K562 (cell line): ENCODE measurements at regions not wholly inside any gene's neighbourhood (a gene's known extent, or its start where the extent isn't known, plus 50 kb on each side); places are given as distances from the start of the nearest gene placed in this dataset.

Experiments used
- BMI1 ChIP-seq: fragments of 150-350 bp; IDR thresholded peaks from 2 replicates; pipeline ENCODE4 v1.6.1; 2014; ENCODE audit warnings: low read length
- CTCF ChIP-seq, 3 experiments: IDR thresholded peaks in 2 of 3; conservative IDR thresholded peaks in 1 of 3; 2 replicates each; pipeline ENCODE4 v1.5.1; 2011 to 2012; ENCODE audit warnings: low read length in 3 of 3, mild to moderate bottlenecking in 3 of 3, control low read depth in 2 of 3, improper control_type of control experiment in 1 of 3, inconsistent platforms in 1 of 3, low read depth in 1 of 3, mixed read lengths in 1 of 3, moderate library complexity in 1 of 3; ENCODE audit not compliant: insufficient read depth in 2 of 3
- HNRNPLL ChIP-seq: fragments of 200-400 bp; formaldehyde crosslinking; IDR thresholded peaks from 2 replicates; pipeline ENCODE4 v1.6.1; 2017; ENCODE audit warnings: low read length, low read depth, mild to moderate bottlenecking; ENCODE audit not compliant: poor library complexity, severe bottlenecking
- KAT2B ChIP-seq: IDR thresholded peaks from one replicate; pipeline ENCODE4 v1.6.1; 2012; ENCODE audit warnings: low read depth, mild to moderate bottlenecking, control low read depth, inconsistent platforms, low read length, moderate library complexity
- MYC ChIP-seq, 2 experiments: fragments of 250-450 bp in 1 of 2; sonication (Bioruptor Pico) in 1 of 2; IDR thresholded peaks; 2 replicates each; pipeline versions ENCODE4 v1.5.1 to v1.6.1; 2012 to 2021; ENCODE audit warnings: low read depth in 2 of 2, borderline replicate concordance in 1 of 2, improper control_type of control experiment in 1 of 2, low read length in 1 of 2, mild to moderate bottlenecking in 1 of 2, moderate library complexity in 1 of 2
- NFATC3 ChIP-seq: fragments of 450-650 bp; IDR thresholded peaks from 2 replicates; pipeline ENCODE4 v1.6.1; 2017; ENCODE audit warnings: mild to moderate bottlenecking
- TF ChIP-seq, protein P1 (sequence below): sonication (generic); formaldehyde crosslinking; IDR thresholded peaks from 2 replicates; pipeline ENCODE4 v1.8.1; 2023; ENCODE audit warnings: missing genetic modification reagents, mild to moderate bottlenecking, borderline replicate concordance
- TF ChIP-seq, protein P2 (sequence below): fragments of 250-450 bp; sonication (Bioruptor Pico); IDR thresholded peaks from 2 replicates; pipeline ENCODE4 v1.5.1; 2021; ENCODE audit warnings: mild to moderate bottlenecking

DNA sequence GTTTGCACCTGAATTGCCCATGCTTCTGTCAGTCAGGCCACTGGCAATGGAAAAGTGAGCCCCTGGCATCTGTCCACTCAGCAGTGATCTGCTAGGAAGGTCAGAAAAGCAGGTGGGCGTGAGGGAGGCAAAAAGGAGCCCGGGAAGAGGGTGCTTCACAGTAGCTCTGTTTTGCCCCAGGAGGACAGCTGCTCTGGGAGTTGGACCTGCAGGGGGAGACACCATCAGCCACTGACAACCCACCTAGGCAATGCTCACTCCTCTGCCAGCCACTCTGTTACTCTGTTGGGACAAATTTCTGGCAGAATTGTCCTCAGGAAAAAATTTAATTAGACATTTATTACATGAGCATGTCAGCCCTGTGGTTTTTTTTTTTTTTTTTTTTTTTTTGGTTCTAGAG lies 146.4 kb downstream of the LRIG2 start (continued):
- TF ChIP-seq MYC (IDR thresholded peaks at IDR 0.05; ENCODE audit: low read depth, low read length) = no peak
- no peak for TF ChIP-seq MYC (CRISPR knock-in tag; IDR thresholded peaks at IDR 0.05; ENCODE audit: borderline replicate concordance, low read depth)
- no peak for TF ChIP-seq BMI1
- TF ChIP-seq, protein P1, sequence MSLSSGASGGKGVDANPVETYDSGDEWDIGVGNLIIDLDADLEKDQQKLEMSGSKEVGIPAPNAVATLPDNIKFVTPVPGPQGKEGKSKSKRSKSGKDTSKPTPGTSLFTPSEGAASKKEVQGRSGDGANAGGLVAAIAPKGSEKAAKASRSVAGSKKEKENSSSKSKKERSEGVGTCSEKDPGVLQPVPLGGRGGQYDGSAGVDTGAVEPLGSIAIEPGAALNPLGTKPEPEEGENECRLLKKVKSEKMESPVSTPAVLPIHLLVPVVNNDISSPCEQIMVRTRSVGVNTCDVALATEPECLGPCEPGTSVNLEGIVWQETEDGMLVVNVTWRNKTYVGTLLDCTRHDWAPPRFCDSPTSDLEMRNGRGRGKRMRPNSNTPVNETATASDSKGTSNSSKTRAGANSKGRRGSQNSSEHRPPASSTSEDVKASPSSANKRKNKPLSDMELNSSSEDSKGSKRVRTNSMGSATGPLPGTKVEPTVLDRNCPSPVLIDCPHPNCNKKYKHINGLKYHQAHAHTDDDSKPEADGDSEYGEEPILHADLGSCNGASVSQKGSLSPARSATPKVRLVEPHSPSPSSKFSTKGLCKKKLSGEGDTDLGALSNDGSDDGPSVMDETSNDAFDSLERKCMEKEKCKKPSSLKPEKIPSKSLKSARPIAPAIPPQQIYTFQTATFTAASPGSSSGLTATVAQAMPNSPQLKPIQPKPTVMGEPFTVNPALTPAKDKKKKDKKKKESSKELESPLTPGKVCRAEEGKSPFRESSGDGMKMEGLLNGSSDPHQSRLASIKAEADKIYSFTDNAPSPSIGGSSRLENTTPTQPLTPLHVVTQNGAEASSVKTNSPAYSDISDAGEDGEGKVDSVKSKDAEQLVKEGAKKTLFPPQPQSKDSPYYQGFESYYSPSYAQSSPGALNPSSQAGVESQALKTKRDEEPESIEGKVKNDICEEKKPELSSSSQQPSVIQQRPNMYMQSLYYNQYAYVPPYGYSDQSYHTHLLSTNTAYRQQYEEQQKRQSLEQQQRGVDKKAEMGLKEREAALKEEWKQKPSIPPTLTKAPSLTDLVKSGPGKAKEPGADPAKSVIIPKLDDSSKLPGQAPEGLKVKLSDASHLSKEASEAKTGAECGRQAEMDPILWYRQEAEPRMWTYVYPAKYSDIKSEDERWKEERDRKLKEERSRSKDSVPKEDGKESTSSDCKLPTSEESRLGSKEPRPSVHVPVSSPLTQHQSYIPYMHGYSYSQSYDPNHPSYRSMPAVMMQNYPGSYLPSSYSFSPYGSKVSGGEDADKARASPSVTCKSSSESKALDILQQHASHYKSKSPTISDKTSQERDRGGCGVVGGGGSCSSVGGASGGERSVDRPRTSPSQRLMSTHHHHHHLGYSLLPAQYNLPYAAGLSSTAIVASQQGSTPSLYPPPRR = no peak
- peak; percentile 52 to 64 (median 55) for TF ChIP-seq CTCF (IDR thresholded peaks at IDR 0.05 in 2 of 3, conservative IDR thresholded peaks at IDR 0.05 in 1 of 3; ENCODE audit: insufficient read depth in 2 of 3, low read depth in 1 of 3, low read length in 3 of 3)
- TF ChIP-seq, protein P2, sequence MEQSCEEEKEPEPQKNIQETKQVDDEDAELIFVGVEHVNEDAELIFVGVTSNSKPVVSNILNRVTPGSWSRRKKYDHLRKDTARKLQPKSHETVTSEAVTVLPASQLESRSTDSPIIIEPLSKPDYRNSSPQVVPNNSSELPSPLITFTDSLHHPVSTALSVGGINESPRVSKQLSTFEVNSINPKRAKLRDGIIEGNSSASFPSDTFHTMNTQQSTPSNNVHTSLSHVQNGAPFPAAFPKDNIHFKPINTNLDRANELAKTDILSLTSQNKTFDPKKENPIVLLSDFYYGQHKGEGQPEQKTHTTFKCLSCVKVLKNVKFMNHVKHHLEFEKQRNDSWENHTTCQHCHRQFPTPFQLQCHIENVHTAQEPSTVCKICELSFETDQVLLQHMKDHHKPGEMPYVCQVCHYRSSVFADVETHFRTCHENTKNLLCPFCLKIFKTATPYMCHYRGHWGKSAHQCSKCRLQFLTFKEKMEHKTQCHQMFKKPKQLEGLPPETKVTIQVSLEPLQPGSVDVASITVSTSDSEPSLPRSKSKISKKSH (CRISPR knock-in tag) = no peak
- TF ChIP-seq HNRNPLL = no peak
- TF ChIP-seq KAT2B = no peak
- TF ChIP-seq NFATC3 = no peak
